Right lobe of liver (tissue), 4 donors: ENCODE measurements at regions not wholly inside any gene's neighbourhood (a gene's known extent, or its start where the extent isn't known, plus 50 kb on each side); places are given as distances from the start of the nearest gene placed in this dataset.

Experiments
- CTCF ChIP-seq, 4 donors: fragments of 200-600 bp in 3 of 4; fragments of 450-650 bp in 1 of 4; IDR thresholded peaks; one replicate each; pipeline versions ENCODE4 v1.5.1 to v1.8.0; 2016 to 2022; ENCODE audit warnings: antibody characterized with exemption in 4 of 4, mild to moderate bottlenecking in 2 of 4
- POLR2A ChIP-seq: fragments of 450-650 bp; IDR thresholded peaks from one replicate; pipeline ENCODE4 v1.6.1; 2017; ENCODE audit warnings: antibody characterized with exemption, mild to moderate bottlenecking
- donor health status: DM: no; HTN: no; CAD: no.
- donor health status: DM: no; HTN: no; CAD: no.
- donor health status: DM: no; HTN: yes; CAD: no.

- TF ChIP-seq CTCF (IDR thresholded peaks at IDR 0.05) (no peak), POLR2A (no peak)
Observed at GRCh38 chr4:165716472-165716871, 156.6 kb upstream of the TLL1 start.
